HG03460 (cell line): ENCODE measurements at regions not wholly inside any gene's neighbourhood (a gene's known extent, or its start where the extent isn't known, plus 50 kb on each side); places are given as distances from the start of the nearest gene placed in this dataset.
"Not testable (repeated sequence)": the region's sequence is repeated elsewhere in the genome, so short reads cannot be mapped to it uniquely, and the experiment has no call there.

Experiments
- ATAC-seq: cut with Tn5 transposase; IDR thresholded peaks from one replicate; pipeline ENCODE4 v1.9.1; 2021; ENCODE audit not compliant: unreplicated experiment

- no peak for ATAC-seq
These were observed 73.6 kb upstream of the SLC25A33 start for GRCh38 chr1:9465640-9466039.

GRCh38 chr1:9466780-9467758, 72.2 kb upstream of the SLC25A33 start:
- ATAC-seq = no peak

- not testable (repeated sequence) for ATAC-seq
These were observed 69.4 kb upstream of the SLC25A33 start for GRCh38 chr1:9469882-9470281.

- ATAC-seq = no peak
These were observed 67.6 kb upstream of the SLC25A33 start for GRCh38 chr1:9471679-9472078.

- ATAC-seq = no peak
These were observed 66.8 kb upstream of the SLC25A33 start for GRCh38 chr1:9472386-9473031.

GRCh38 chr1:9473032-9473807, 66.0 kb upstream of the SLC25A33 start:
- ATAC-seq = no peak

GRCh38 chr1:9475061-9475627, 64.1 kb upstream of the SLC25A33 start:
- ATAC-seq = no peak

- no peak for ATAC-seq
These were observed 62.3 kb upstream of the SLC25A33 start for GRCh38 chr1:9476790-9477463.

GRCh38 chr1:9477535-9477934, 61.7 kb upstream of the SLC25A33 start:
- no peak for ATAC-seq

GRCh38 chr1:9478021-9478420, 61.2 kb upstream of the SLC25A33 start:
- no peak for ATAC-seq

GRCh38 chr1:9481048-9481447, 58.2 kb upstream of the SLC25A33 start:
- no peak for ATAC-seq

- ATAC-seq = no peak
These were observed 56.9 kb upstream of the SLC25A33 start for GRCh38 chr1:9482403-9482802.

- ATAC-seq = no peak
These were observed 56.3 kb upstream of the SLC25A33 start for GRCh38 chr1:9482816-9483572.

- no peak for ATAC-seq
These were observed 52.7 kb upstream of the SLC25A33 start for GRCh38 chr1:9486466-9487140.
